ENCODE measurements at regions not wholly inside any gene's neighbourhood (a gene's known extent, or its start where the extent isn't known, plus 50 kb on each side); places are given as distances from the start of the nearest gene placed in this dataset.
"Not testable (repeated sequence)": the region's sequence is repeated elsewhere in the genome, so short reads cannot be mapped to it uniquely, and the experiment has no call there.

- no peak for DNase-seq (ENCODE audit: low read depth, low spot score)
Measured at GRCh38 chr1:112099979-112100378, 110.5 kb upstream of the KCND3 start.

- DNase-seq (ENCODE audit: low read depth, low spot score), result no peak
Measured at GRCh38 chr1:112105557-112105956, 116.1 kb upstream of the KCND3 start.

GRCh38 chr1:112110031-112110430, 120.6 kb upstream of the KCND3 start:
- no peak for DNase-seq (ENCODE audit: low read depth, low spot score)

GRCh38 chr1:112111734-112112133, 122.3 kb upstream of the KCND3 start:
- no peak for DNase-seq (ENCODE audit: low read depth, low spot score)

GRCh38 chr1:112114540-112114939, 125.1 kb upstream of the KCND3 start:
- DNase-seq (ENCODE audit: low read depth, low spot score), result peak; percentile 4

GRCh38 chr1:112126598-112126997, 137.1 kb upstream of the KCND3 start:
- no peak for DNase-seq (ENCODE audit: low read depth, low spot score)

GRCh38 chr1:112127606-112128005, 138.1 kb upstream of the KCND3 start:
- not testable (repeated sequence) for DNase-seq (ENCODE audit: low read depth, low spot score)

- no peak for DNase-seq (ENCODE audit: low read depth, low spot score)
Measured at GRCh38 chr1:112133487-112133886, 144.0 kb upstream of the KCND3 start.

- no peak for DNase-seq (ENCODE audit: low read depth, low spot score)
Measured at GRCh38 chr1:112140743-112141142, 151.3 kb upstream of the KCND3 start.

- no peak for DNase-seq (ENCODE audit: low read depth, low spot score)
Measured at GRCh38 chr1:112141301-112141700, 151.8 kb upstream of the KCND3 start.

- no peak for DNase-seq (ENCODE audit: low read depth, low spot score)
Measured at GRCh38 chr1:112141923-112142322, 152.5 kb upstream of the KCND3 start.

GRCh38 chr1:112143871-112144441, 154.5 kb upstream of the KCND3 start:
- no peak for DNase-seq (ENCODE audit: low read depth, low spot score)

- no peak for DNase-seq (ENCODE audit: low read depth, low spot score)
Measured at GRCh38 chr1:112144733-112145426, 155.4 kb upstream of the KCND3 start.

- DNase-seq (ENCODE audit: low read depth, low spot score), result no peak
Measured at GRCh38 chr1:112146201-112146715, 156.8 kb upstream of the KCND3 start.

GRCh38 chr1:112160214-112160613, 170.7 kb upstream of the KCND3 start:
- DNase-seq (ENCODE audit: low read depth, low spot score), result not testable (repeated sequence)

- peak; percentile 29 for DNase-seq (ENCODE audit: low read depth, low spot score)
Measured at GRCh38 chr1:112165375-112165774, 175.9 kb upstream of the KCND3 start.

- DNase-seq (ENCODE audit: low read depth, low spot score), result no peak
Measured at GRCh38 chr1:112169517-112169916, 180.0 kb upstream of the KCND3 start.

GRCh38 chr1:112172294-112172882, 182.9 kb upstream of the KCND3 start:
- DNase-seq (ENCODE audit: low read depth, low spot score), result peak; percentile 32

GRCh38 chr1:112177314-112177713, 187.8 kb upstream of the KCND3 start:
- no peak for DNase-seq (ENCODE audit: low read depth, low spot score)

- DNase-seq (ENCODE audit: low read depth, low spot score), result no peak
Measured at GRCh38 chr1:112188611-112189010, 199.1 kb upstream of the KCND3 start.

GRCh38 chr1:112196008-112196588, 199.9 kb upstream of the CTTNBP2NL start:
- DNase-seq (ENCODE audit: low read depth, low spot score), result no peak

GRCh38 chr1:112196731-112197130, 199.3 kb upstream of the CTTNBP2NL start:
- no peak for DNase-seq (ENCODE audit: low read depth, low spot score)

GRCh38 chr1:112209493-112209892, 186.5 kb upstream of the CTTNBP2NL start:
- DNase-seq (ENCODE audit: low read depth, low spot score), result no peak
